Activated CD8-positive, alpha-beta memory T cell treated with anti-CD3 and anti-CD28 coated beads, Interleukin-2, amount 50 U/mL, for 24 hours (primary cell): ENCODE measurements at regions not wholly inside any gene's neighbourhood (a gene's known extent, or its start where the extent isn't known, plus 50 kb on each side); places are given as distances from the start of the nearest gene placed in this dataset.

ENCODE experiments used
- DNase-seq: peaks from one replicate; pipeline ENCODE4 v3.0.0-alpha.2; 2020; ENCODE audit errors: extremely low read depth

- DNase-seq, result no peak
Measured at GRCh38 chr13:106683918-106684317, 116.0 kb upstream of the ARGLU1 start.

DNA sequence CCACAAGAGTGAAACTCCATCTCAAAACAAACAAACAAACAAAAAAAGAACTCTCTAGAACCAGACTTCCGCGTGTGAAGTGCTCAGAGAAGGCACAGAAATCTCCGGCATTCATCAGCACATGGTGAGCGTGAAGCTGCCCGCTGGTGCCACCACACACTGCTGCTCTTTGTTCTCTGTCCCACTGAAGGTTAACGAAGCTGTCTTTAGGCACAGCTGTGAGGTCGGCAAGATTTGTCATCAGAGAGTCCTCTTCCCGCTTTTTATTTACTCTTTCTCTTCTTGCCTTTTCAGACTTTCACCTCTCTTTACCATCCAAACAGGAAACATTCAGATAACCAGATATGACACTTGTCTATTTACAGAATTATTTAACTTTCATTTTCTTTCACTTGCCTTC is 115.2 kb upstream of the ARGLU1 start:
- no peak for DNase-seq

DNA sequence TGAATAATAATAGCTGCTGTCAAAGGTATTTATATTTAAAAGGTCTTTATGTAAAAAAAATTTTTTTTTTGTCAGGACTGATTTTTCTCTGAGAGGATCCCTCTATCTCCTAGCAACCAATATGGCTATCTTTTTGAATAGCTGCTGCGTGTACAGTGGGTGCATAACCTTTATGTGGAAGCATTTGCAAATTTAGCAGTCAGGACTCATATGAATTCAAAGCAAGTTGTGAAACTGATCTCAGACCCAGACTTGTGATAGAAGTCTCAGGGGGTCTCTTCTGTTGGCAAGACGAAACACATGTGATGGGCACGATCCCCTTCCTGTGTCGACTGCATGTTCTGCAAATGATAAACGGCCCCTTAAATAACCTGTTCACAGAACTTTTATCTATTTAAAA is 114.1 kb upstream of the ARGLU1 start:
- DNase-seq, result no peak

DNA sequence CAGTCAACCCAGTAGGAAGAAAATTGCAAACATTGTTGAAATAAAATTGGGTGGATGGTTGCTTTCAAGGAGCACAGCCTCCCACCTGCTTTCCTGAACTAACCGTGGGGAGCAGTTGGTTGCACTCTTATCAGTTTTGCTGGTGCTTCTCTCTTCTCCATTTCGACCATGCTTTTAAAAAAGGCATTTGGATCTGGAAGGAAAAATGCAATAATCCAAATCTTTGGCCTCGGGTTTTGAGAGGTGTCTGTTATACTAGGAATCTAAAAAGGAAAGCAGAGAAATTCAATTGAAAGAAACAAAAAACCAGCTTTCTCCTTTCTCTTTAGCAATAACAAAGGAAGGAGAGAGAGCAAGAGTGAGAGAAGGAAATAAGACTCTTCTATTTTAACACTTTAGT is 113.6 kb upstream of the ARGLU1 start:
- no peak for DNase-seq

GRCh38 chr13:106680796-106681472 is 113.0 kb upstream of the ARGLU1 start:
- no peak for DNase-seq

GRCh38 chr13:106678646-106679418 is 110.9 kb upstream of the ARGLU1 start:
- DNase-seq, result no peak

DNA sequence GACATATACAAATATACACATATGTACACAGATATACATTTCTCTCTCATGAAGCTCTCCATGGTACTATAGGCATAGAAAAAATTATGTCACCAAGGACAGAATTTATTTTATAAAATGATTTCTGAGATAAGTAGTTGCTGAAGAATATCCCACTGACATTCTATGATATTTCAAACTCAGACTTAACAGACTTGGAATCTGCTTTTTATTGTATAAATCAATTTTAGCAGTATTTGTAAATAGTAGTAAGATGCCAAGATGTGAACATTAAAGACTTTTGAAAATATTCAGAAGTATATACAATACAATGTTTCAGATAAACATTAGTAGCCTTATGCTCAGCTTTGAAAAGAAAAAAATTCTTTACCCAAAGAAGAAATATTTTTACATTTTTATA is 107.4 kb upstream of the ARGLU1 start:
- no peak for DNase-seq

DNA sequence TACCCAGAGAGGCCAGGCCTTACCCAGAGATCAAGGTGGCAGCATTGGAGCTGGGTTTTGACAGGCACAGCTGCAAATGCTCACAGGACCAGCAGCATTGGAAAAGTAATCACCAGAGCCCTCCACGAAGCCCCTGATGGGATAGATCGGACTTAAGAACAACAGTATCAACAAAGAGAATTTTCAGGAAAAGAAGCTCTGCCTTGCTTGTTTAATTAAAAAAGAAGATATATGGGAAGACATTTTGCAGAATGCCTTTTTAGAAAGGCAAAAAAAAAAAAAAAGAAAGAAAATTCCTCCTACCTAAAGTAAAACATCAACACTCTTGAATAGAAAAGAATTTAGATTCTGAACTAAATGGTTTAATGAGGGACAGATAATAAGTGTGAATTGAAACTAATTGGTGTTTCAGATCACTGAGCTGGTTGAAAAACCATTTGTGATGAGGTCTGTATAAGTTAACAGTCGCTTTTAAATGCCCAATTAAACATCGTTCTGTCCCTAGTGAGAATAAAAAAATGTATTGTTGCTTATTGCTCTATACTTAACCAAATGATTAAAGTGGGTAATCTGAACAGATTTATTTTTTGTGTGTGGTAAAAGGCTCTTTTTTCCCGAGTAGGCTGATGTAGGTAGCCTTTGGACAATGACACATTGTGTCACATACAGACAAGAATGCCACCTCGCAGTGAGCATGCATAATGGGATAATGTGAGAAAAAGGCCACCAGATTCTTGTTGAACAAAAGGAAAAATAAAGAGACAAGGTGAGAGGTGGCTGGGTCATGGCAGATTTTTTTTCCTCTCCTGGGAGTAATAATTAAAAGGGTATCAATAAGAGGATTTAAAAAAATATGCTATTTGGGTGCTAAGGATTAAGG is 93.0 kb upstream of the ARGLU1 start:
- no peak for DNase-seq

DNA sequence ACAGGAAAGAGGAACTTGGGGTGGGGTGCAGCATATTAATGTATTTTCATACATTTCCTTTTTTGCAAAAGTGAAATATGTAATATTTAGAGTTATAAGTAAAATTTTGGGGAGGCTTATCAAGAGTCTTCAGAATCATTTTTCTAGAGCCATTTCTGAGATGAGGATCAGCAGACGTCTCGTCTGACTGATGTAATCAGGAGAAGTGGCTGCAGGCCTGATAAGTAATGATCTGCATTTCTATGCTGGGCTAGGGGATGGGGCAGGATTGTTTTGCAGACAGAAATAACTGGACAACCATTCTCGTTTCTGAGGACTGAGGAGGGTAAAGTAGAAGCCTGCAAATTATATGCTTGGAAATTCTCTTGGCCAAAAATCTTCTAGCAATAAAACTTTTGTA is 89.2 kb upstream of the ARGLU1 start:
- DNase-seq, result no peak

- no peak for DNase-seq
Measured at GRCh38 chr13:106656186-106656585, 88.2 kb upstream of the ARGLU1 start.

- DNase-seq, result no peak
Measured at GRCh38 chr13:106651442-106651841, 83.5 kb upstream of the ARGLU1 start.

DNA sequence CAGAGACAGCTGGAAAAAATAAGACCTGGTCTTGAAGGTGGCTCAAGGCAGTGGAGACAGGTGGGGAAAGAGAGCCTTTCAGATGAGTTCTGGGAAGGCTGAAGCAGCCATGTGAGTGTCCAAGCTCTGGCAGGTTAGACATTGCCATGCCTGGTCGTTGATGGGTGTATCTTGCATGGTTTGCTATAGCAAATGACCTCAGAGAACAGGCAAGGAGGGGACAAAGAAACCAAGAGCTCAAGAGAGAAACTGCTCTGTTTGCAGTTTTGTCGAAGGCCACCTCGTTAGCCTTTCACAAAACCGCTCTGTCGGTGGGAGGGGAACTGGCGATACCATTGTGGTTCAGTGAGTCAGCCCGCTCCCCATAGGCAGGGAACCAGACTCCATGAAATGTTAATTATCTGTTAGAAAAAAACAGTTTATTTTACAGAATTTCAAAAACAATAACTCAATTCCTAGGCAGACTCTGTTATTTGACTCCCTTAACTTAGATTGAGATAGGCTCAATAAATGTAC is 82.8 kb upstream of the ARGLU1 start:
- no peak for DNase-seq

GRCh38 chr13:106649495-106649894 is 81.6 kb upstream of the ARGLU1 start:
- DNase-seq, result no peak

- no peak for DNase-seq
Measured at GRCh38 chr13:106640515-106640914, 72.6 kb upstream of the ARGLU1 start.

DNA sequence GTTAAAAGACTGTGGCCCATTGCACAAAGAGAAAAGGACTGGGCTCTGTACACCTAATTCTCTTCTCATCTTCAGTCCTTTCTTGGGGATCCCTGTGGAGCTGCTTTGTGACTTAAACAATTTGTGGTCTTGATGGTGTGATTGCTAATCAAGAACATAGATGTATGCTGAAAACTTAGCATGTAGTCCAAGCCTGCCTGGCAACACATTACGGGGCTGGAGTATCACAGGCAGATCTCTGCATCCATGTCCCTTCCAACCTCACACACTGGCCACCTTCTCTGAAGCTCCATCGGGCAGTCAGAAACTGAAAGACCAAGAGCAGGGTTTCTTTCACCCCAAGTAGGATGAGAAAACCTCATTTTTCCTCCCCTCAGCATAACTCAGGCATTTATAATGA is 69.6 kb upstream of the ARGLU1 start:
- no peak for DNase-seq

GRCh38 chr13:106636492-106636891 is 68.6 kb upstream of the ARGLU1 start:
- no peak for DNase-seq

DNA sequence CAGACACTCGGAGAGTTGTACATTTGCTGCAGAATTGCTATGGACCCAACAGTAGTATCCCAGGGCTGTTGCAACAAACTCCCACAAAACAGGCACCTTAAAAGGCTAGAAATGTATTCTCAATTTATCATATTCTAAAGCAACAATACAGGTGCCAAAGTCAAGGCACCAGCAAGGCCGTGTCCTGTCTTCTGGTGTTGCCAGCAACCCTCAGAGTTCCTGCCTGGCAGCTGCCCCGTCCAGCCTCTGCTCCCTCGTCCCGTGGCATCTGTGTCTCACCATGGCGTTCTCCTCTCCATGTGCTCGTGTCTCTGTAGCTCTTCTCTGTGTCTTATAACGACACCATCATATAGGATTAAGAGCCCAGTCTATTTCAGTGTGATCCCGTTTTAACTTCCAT is 67.7 kb upstream of the ARGLU1 start:
- DNase-seq, result no peak

GRCh38 chr13:106633321-106633720 is 65.4 kb upstream of the ARGLU1 start:
- no peak for DNase-seq

GRCh38 chr13:106630650-106631049 is 62.7 kb upstream of the ARGLU1 start:
- no peak for DNase-seq

GRCh38 chr13:106630162-106630561 is 62.2 kb upstream of the ARGLU1 start:
- DNase-seq, result no peak

GRCh38 chr13:106628936-106629659 is 61.2 kb upstream of the ARGLU1 start:
- DNase-seq, result no peak

- no peak for DNase-seq
Measured at GRCh38 chr13:106626473-106626872, 58.5 kb upstream of the ARGLU1 start.
